COLO668 (cell line): ENCODE measurements at regions not wholly inside any gene's neighbourhood (a gene's known extent, or its start where the extent isn't known, plus 50 kb on each side); places are given as distances from the start of the nearest gene placed in this dataset.

ENCODE experiments used
- DNase-seq: peaks from one replicate; lab custom pipeline; 2025; ENCODE audit not compliant: unreplicated experiment; lab: John Stamatoyannopoulos, UW

DNA sequence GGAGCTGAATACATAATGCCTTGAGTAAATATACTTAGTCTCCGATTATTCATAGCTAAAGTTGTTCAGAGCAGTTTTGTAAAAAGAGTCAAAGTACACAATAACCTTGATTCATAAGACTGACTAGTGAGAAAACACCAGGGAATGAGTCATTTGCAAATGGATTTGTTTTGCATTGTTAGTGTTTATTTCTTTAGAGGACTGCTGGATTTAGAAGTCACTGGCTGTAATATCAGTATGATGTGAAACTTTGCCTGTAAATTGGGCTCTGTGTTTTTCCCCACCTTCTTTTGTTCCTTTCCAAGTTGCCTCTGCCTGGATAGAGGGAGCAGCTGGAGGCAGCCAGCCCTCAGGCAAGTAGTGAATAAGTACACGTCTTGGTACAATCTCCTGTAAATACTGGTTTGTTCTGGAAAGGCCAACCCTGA lies 474.7 kb downstream of the NUF2 start:
- DNase-seq = peak; percentile 25

GRCh38 chr1:163797816-163798215 lies 476.1 kb downstream of the NUF2 start:
- DNase-seq = no peak

- no peak for DNase-seq
Measured at GRCh38 chr1:163799190-163799805, 477.5 kb downstream of the NUF2 start.

DNA sequence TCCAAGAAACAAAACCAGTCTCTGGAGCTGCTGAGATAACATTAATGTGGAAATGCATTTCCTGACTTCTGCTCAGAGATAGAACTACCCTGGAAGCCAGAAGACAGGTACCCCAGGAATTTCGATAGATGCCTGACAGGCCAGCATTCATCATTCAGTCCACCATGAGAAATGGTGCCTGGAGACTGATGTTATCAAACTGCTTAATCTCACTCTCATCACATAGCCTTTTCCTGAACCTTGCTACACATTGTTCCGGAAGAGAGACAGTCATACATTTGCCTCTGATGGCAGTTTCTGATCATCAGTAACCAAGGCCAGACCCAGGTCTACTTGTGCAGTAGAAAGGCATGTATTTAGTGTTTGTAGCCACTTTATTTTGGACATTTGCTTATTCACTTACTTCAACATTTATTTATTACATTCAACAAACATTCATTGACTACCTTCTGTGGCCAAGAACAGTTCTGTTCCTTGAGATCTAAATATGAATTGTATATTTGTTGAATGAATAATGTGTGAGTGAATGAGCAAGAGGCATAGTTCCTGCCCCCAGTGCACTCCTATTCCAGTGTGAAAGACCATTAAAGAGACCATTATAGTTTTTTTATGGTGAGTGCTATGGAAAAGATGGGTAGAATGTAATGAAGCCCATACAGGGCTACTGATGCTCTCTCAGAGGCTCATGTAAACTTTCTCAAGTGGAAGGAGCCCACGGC lies 485.7 kb downstream of the NUF2 start:
- DNase-seq = no peak

DNA sequence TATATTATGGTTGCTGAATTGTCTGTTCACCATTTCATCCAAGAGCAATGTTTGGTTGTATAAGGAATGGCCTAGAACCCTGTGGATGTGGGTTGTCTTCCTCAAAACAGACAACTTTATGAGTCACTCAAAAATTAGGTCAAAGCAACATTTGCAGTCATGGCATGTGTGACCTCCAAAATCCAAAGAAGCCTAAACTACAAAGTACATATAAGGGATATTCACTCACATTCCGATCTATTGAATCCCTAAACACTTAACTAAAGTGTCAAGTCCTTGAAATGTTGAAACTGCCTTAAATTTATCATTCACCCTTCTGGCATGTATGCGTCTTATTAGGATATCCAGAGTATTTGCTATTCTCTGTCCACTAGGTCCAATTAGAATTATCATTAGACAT lies 491.5 kb downstream of the NUF2 start:
- no peak for DNase-seq

DNA sequence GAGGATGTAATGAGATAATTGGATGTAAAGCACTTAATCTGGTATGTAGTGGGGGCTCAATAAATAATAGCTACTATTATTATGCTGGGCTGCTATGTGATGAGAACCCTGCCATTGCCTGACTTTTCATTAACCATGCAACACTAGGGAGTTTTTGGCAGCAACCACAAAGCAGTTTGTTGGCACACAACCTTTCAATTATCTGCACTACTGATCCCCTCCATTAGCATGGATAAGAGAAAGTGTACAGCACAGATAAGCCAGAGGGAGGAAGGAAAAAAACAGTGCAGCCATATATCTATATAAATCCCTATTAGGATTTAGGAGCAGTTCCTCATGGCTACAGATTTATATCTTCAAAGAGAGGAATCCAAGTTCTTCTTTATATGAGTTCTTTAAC lies 498.5 kb downstream of the NUF2 start:
- no peak for DNase-seq

DNA sequence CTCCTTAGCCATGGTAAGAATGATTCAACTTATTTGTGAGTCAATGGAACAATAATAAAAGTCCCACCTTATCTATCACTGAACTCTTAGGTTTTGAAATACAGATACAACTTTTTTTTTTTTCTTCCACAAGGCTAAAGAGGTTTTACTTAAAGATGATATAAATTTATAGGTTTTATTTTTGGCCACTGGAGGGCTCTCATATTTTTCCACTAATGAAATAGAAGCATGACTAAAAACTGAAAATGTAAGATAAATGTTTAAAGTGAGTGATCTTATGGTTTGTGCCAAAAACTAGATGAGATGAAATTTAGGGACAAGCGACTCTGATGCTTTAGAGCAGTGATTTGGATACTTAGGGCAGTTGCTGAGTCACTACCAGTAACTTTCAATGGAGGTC lies 499.0 kb downstream of the NUF2 start:
- DNase-seq = no peak

GRCh38 chr1:163821679-163822078 lies 499.9 kb downstream of the NUF2 start:
- DNase-seq = no peak

DNA sequence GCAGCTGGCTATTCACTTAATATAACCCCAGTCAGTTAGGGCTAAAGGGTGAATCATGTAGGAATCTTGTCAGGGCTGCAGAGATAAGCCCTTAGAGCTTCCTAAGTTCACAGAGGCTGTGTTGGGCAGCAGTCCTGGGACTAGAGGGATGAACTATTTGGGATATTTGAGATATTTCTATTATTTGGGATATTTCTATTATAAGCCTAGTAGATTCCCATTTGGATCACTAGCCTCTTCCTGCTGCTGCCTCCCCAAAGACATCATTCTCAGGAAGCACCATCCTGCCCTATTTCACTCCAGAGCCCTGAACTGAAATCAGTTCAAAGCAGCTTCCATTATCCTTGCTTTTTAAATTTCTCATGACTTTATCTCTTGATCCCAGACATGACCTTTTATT lies 501.3 kb downstream of the NUF2 start:
- no peak for DNase-seq

DNA sequence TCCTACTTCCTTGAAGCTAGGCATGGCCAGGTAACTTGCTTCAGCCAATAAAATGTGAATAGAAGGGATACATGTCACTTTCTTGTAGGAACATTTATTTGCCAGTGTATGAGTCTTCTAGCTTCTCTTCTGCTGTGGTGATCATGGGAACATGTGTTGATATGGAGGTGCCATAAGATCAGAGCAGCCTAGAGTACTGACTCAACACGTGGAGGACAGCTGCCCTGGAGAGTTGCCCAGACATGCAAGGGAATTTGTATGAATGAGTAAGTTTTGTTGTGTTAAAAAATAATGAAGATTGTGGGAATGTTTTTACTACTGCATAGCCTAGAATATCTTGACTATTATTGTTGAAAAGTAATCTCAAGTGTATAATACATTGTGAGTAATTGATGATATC lies 502.3 kb downstream of the NUF2 start:
- no peak for DNase-seq

DNA sequence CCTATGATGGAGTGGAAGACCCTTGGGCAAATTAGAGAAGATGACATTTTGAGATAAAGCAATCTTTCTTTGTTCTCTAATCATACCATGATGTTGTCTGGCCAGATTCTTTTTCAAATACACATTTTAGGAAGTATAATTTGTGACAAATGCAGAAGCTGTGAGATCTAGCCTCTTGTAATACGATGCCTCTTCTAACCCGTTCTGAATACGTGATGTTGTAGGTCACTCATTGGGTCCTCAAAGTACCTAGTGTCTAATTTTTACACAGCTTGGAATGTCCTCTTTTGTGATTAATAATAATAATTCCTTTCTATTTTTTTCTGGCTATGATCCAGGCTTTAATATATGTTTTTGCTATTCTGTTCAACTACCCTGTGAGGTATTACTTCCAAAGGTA lies 502.7 kb downstream of the NUF2 start:
- DNase-seq = no peak

- peak; percentile 73 for DNase-seq
Measured at GRCh38 chr1:163826500-163826899, 504.7 kb downstream of the NUF2 start.

DNA sequence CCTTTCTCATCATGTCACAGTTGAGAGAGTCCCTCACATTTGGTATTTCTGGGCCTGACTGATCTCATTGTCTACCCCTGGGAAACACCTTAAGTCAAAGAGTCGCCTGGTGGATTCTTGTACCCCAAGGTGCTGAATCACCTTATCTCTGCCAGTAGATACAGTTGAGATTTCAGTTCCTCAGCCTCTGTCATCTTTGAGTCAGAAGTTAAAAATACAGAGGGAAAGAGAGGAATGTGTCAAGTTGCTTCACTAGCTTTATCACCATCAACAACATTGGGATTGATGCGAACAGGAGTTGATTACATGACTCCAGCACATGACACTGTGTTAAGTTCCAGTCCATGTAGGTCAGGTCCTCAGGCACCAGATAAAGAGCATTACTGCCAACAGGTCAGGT lies 513.0 kb downstream of the NUF2 start:
- no peak for DNase-seq

DNA sequence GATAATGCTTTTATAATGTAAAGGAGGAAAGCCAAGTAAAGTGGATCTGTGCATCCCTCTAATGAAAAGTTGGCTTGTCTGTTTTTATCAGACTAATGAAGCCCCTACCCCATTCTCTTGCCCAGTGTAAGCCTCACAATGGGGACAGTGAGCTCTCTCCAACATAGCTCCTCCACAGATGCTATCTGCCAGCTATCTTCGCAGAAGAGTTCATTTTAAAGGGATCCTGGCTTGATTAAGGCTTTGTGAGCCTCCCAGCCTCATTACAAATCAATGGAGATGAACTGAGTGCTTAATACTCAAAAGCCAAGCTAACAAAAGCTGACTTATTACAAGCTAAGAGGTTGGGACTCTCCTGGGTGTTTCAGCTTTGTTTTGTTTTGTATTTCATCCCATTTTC lies 514.7 kb downstream of the NUF2 start:
- DNase-seq = no peak

GRCh38 chr1:163837206-163837605 lies 515.5 kb downstream of the NUF2 start:
- DNase-seq = no peak

DNA sequence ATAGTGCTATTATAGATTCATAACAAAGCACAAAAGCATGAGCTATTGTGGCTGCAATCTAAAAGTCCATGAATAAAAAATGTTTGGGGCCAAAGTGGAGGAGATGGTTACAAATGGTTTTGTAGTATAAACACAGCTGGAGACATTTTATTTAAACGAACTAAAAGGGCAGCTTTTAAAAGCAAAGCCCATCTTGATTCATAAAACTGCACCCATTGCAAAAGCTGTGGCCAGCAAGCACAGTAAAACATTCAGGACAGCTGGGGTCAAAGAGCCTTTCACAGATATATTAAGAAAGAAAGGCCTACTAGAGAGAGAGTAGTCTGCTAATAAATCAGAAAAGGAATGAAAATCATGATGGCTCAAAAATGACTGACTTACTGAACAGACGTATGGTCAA lies 520.8 kb downstream of the NUF2 start:
- DNase-seq = no peak

- no peak for DNase-seq
Measured at GRCh38 chr1:163844459-163844858, 522.7 kb downstream of the NUF2 start.

DNA sequence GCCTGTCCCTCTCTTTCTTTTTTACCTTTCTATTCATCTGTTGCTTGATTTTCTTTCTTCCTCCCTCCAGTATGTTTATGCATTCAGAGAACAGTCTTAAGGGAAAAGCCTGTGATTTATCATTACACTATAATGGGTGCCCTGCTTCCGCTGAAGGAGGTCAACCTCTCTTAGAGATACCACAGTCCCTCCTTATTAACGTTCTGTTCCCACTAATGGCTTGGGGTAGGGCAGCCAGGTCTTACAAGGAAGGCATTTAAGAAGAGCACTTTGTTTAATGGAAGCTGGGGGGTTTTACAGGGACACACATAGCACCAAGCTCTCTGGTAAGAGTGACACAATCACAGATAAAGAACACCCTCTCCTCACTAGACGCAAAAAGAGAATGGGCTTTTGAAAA lies 523.5 kb downstream of the NUF2 start:
- DNase-seq = no peak

GRCh38 chr1:163863731-163864130 lies 542.0 kb downstream of the NUF2 start:
- DNase-seq = no peak

DNA sequence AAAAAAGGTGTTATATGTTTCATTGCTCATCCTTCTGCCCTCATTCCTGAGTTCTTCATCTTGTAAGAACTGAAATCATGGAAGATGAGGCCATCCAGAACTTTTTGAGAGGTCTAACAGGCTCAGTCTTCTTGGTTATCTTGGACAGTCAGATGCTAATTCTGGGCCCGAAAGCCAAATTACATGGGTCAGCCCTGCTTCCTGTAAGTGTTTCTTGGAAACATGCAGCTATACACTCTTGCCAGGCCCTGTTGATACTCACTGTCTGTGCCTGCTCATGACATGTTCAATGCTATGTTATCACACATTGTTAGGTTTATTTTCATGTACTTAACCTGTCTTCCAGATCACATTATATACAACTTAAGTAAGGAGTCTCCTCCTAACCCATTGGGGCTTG lies 542.5 kb downstream of the NUF2 start:
- DNase-seq = no peak

DNA sequence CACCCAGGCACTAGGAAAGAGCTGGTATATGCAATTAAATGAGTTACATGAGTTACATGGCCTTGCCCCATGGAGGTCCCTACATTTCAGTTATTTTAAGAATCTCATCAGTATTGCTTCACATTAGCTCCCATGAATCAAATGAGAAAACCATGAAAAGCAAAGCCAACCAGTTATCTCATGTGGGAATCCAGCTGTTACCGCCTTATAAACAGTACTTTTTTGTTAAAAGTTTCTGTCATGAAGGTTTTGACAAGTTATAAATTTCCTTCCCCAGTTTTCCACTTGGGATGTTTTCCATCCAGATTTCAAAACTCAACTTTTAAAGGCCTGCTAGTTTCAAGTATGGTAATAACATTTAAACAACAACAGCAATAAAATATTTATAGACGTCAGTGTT lies 544.8 kb downstream of the NUF2 start:
- DNase-seq = no peak

DNA sequence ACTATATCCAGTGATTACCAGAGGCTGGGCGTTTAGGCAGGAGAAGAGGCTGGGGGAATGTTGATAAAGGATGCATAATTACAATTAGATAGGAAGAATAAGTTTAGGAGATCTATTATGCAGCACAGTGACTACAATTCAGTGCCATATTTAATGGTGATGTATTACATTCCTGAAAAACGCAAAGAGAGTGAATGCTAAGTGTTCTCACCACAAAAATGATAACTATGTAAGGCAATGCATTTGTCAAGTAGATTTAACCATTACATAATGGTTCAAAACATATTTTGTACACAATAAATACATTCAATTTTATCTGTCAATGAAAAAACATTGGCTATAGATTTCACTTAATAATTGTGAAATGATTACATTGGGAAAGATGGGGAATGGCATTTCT lies 548.9 kb downstream of the NUF2 start:
- no peak for DNase-seq

DNA sequence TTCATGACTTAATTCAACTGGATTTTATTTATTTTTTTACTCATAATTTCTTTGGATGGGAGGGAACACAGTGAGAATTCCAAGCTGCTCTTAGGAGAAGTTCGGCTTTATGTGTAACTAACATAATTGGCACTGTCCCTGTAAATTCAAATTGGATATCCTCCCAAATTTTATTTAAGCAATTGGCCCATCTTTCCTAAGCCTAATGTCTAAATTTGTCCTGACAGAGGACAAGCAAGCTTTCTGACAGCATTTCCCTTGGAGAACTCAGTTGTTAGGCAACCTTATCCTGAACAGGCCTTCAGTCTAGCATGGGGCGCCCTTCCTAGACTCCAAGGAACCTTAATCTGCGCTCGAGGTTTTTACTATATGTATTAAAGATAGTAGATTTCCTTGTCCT lies 550.3 kb downstream of the NUF2 start:
- DNase-seq = no peak
